Upper lobe of left lung (tissue), 4 donors: ENCODE measurements at regions not wholly inside any gene's neighbourhood (a gene's known extent, or its start where the extent isn't known, plus 50 kb on each side); places are given as distances from the start of the nearest gene placed in this dataset.
"Not testable (repeated sequence)": the region's sequence is repeated elsewhere in the genome, so short reads cannot be mapped to it uniquely, and the experiment has no call there.

Experiments
- CTCF ChIP-seq, 6 experiments: fragments of 450-650 bp in 4 of 6; fragments of 200-600 bp in 2 of 6; sonication (generic) in 2 of 6; IDR thresholded peaks; one replicate each; pipeline ENCODE4 v1.5.1; 2016 to 2019; ENCODE audit warnings: antibody characterized with exemption in 6 of 6
- POLR2A ChIP-seq, 4 donors: fragments of 450-650 bp; IDR thresholded peaks; one replicate each; pipeline ENCODE4 v1.5.1; 2016 to 2017; ENCODE audit warnings: antibody characterized with exemption in 4 of 4, mild to moderate bottlenecking in 2 of 4
- POLR2AphosphoS5 ChIP-seq, 2 donors: sonication (generic); formaldehyde crosslinking; IDR thresholded peaks; one replicate each; pipeline ENCODE4 v1.5.1; 2017; ENCODE audit warnings: antibody characterized with exemption in 2 of 2

GRCh38 chrX:111022998-111023397 lies 73.0 kb upstream of the PAK3 start:
- not testable (repeated sequence) for TF ChIP-seq POLR2A, CTCF, POLR2AphosphoS5 (IDR thresholded peaks at IDR 0.05)
